ENCODE measurements at regions not wholly inside any gene's neighbourhood (a gene's known extent, or its start where the extent isn't known, plus 50 kb on each side); places are given as distances from the start of the nearest gene placed in this dataset.

DNA sequence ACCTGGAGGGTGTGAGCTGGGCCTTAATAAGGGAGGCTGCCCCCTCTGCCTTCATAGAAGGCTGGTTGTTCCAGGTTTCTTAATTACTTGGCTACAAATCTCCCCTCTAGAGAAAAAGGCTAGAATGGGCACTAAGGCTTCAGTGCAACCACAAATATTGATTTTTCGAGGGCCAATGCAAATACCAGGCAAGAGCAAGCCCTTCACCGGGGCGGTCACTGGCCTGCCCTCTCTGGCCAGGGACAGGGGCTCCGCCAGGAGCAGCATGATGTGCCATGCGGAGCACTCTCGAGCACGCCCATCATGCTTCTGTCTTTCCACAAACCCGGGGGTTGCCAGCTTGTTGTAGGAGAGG is 127.8 kb upstream of the SPACA7 start:
- H3K9me3 ChIP-seq: no peaks in the 10 kb centered on the region
- H3K27me3 Mint-ChIP-seq: peaks cover 5 to 16% of the 10 kb centered on the region in 2 donors

DNA sequence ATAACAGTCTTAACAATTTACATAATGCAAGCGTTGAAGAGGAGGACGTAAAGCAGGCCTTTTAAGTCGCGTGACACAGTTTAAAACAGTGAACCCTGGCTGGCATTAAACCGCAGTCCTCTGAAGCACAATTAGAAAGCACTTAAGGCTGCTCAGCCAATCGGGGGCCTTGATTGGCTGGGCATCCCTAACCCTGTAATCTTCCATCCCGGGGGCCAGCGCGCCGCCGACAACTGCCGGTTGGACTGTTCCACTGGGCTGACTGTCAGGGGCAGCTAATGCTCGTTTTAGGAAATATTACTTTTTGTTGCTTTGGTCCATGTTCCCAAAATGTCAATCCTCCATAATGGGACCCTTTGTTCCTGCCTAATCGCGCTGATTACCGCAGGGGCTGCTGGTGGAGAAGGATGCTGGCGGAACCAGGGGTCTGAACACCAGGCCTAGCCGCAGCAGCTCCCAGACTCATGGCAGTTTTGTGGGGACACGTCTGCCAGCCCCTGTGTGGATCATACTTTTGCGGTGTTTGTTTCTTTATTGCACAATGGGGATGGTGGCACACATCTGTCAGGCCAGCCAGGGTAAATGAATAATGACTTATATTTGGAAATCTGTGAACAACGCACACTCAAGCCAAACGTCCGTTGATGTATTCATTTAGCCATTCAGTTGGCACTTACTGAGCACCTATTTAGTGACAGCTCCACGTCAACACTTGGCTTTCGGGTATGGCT is 127.1 kb upstream of the SPACA7 start:
- Mint-ChIP-seq H3K27ac (no peak overlapping the region), H3K4me1 (no peaks in the 10 kb centered on the region), H3K4me3 (no peak overlapping the region), H3K27me3 (peaks cover 5 to 16% of the 10 kb centered on the region in 2 donors), H3K9me3 (no peaks in the 10 kb centered on the region), H3K36me3 (no peaks in the 10 kb centered on the region)
- Histone ChIP-seq H3K36me3 (ENCODE audit: control insufficient read depth in 2 of 2, extremely low read depth in 1 of 2, insufficient read depth in 1 of 2, low read length in 1 of 2) (no peaks in the 10 kb centered on the region), H3K27ac (ENCODE audit: low read length) (no peak overlapping the region), H3K27me3 (replicated peaks in 1 of 2; ENCODE audit: control insufficient read depth in 2 of 2, extremely low read depth in 1 of 2, insufficient read depth in 2 of 2, low read length in 1 of 2) (peaks cover 0 to 12% of the 10 kb centered on the region in 2 experiments), H3K4me1 (ENCODE audit: control insufficient read depth in 1 of 2, extremely low read depth in 1 of 2, insufficient read depth in 2 of 2, low read length in 2 of 2) (no peaks in the 10 kb centered on the region), H3K4me3 (ENCODE audit: control insufficient read depth in 1 of 2, extremely low read depth in 1 of 2, low read length in 1 of 2) (no peak overlapping the region), H3K9me3 (no peaks in the 10 kb centered on the region)
- WGBS (ENCODE audit: insufficient coverage): 91% methylated on average over 16 of the region's 25 CpGs
- ATAC-seq (replicated peaks in 1 of 4) (no peak), DNase-seq (no peak)
- ChIA-PET CTCF (no interaction called here), POLR2A (no interaction called here)

More for the DNA sequence above, 127.8 kb upstream of the SPACA7 start:
- WGBS (ENCODE audit: insufficient coverage): 67% methylated on average over 3 of the region's 8 CpGs
- Mint-ChIP-seq H3K4me3 (no peak overlapping the region), H3K27ac (no peak overlapping the region), H3K36me3 (no peaks in the 10 kb centered on the region), H3K4me1 (no peaks in the 10 kb centered on the region), H3K9me3 (no peaks in the 10 kb centered on the region)
- Histone ChIP-seq H3K27ac (ENCODE audit: low read length) (no peak overlapping the region), H3K4me1 (ENCODE audit: control insufficient read depth in 1 of 2, extremely low read depth in 1 of 2, insufficient read depth in 2 of 2, low read length in 2 of 2) (no peaks in the 10 kb centered on the region), H3K27me3 (replicated peaks in 1 of 2; ENCODE audit: control insufficient read depth in 2 of 2, extremely low read depth in 1 of 2, insufficient read depth in 2 of 2, low read length in 1 of 2) (peaks cover 0 to 12% of the 10 kb centered on the region in 2 experiments), H3K4me3 (ENCODE audit: control insufficient read depth in 1 of 2, extremely low read depth in 1 of 2, low read length in 1 of 2) (no peak overlapping the region), H3K36me3 (ENCODE audit: control insufficient read depth in 2 of 2, extremely low read depth in 1 of 2, insufficient read depth in 1 of 2, low read length in 1 of 2) (no peaks in the 10 kb centered on the region)
- POLR2A ChIA-PET: no interaction called here
- no peak for ATAC-seq (replicated peaks in 1 of 4)
- DNase-seq: no peak
- CTCF ChIA-PET: no interaction called here

DNA sequence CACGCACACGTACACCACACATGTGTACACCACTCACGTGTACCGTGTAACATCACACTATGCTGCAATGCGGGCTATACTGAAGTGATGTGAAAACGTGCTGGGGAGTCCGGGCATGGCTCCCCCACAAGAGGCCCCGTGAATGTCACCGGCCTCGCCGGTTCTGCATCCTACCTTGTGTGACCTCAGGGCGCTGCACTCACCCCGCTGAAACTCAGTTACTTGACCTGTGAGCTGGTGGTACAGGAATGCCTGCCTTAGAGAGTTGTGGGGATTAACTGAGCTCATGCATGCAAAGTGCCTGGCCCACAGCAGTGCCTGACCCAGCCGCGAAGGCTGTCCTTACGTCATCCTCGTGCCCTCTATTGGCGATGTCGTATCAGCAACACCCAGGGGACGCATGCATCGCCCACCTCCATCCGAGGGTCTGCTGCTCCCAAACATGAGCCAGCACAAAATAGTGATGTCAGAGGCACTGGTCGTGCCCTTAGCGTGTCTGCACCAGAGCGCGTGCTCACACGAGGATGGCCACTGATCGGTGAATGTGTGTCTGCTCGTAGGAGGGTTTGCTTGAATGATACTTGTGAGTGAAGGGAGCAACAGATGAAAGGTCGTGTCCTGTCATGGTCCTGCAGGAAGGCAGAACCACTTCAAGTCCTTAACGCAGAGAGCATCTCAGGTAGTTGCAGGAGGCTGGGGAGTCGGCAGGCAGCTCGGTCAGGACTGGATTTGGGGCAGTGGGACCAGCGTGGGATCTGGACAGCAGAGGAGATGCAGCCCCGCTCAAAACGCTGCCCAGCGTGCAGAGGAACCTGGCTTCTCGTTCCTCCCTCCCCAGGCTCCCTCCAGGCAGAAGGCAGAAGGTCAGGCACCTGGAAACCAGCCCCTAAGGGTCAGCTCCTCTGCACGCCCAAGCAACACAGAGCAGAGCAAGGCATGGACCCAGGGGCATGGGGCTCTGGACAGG is 126.2 kb upstream of the SPACA7 start:
- H3K27ac Mint-ChIP-seq: no peak overlapping the region
- Histone ChIP-seq H3K4me3 (ENCODE audit: control insufficient read depth in 1 of 2, extremely low read depth in 1 of 2, low read length in 1 of 2) (no peak overlapping the region), H3K4me1 (ENCODE audit: control insufficient read depth in 1 of 2, extremely low read depth in 1 of 2, insufficient read depth in 2 of 2, low read length in 2 of 2) (no peaks in the 10 kb centered on the region), H3K27me3 (replicated peaks in 1 of 2; ENCODE audit: control insufficient read depth in 2 of 2, extremely low read depth in 1 of 2, insufficient read depth in 2 of 2, low read length in 1 of 2) (peaks cover 0 to 9% of the 10 kb centered on the region in 2 experiments), H3K9me3 (no peaks in the 10 kb centered on the region), H3K36me3 (ENCODE audit: control insufficient read depth in 2 of 2, extremely low read depth in 1 of 2, insufficient read depth in 1 of 2, low read length in 1 of 2) (no peaks in the 10 kb centered on the region), H3K27ac (ENCODE audit: low read length) (no peak overlapping the region)
- POLR2A ChIA-PET: no interaction called here
- WGBS (ENCODE audit: insufficient coverage): 84% methylated on average over 38 of the region's 39 CpGs
- ATAC-seq (replicated peaks in 1 of 4): no peak
- no peaks in the 10 kb centered on the region for H3K9me3 Mint-ChIP-seq
- CTCF ChIA-PET: no interaction called here
- H3K4me1 Mint-ChIP-seq: no peaks in the 10 kb centered on the region
- H3K4me3 Mint-ChIP-seq: no peak overlapping the region
- no peak for DNase-seq
- no peaks in the 10 kb centered on the region for H3K36me3 Mint-ChIP-seq
- peaks cover 5 to 16% of the 10 kb centered on the region in 2 donors for H3K27me3 Mint-ChIP-seq

DNA sequence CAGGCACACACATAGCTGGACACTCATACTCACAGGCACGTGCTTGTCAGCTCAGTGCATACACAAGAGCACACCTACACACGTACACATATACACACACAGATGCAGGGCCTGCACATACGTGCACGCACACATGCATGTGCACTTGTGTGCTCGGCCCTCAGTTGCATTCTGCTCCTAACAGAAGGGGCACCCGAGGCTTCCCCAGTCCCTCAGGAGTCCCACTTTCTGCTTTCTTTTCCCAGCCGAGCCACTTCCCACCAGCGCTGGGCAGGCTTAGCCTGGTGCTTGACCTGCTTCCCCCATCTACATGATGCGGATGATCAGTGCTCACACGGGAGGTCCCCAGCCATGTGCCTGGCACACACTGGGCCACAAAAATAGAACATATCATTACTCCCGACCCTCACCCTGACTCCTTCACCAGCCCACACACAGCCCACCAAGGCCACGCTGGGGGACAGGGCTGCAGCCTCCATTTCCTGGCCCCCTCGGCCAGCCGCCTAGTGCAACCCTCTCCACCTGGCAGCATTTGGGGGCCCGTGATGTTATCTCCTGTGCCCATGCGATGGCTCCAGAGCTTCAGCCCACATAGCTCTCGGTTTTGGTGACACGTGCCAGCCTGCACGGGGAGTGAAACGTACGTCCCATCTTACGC is 125.2 kb upstream of the SPACA7 start:
- no peak overlapping the region for H3K27ac Mint-ChIP-seq
- WGBS (ENCODE audit: insufficient coverage): 84% methylated on average over 22 of the region's 22 CpGs
- Histone ChIP-seq H3K27me3 (replicated peaks in 1 of 2; ENCODE audit: control insufficient read depth in 2 of 2, extremely low read depth in 1 of 2, insufficient read depth in 2 of 2, low read length in 1 of 2) (peaks cover 0 to 12% of the 10 kb centered on the region in 2 experiments), H3K27ac (ENCODE audit: low read length) (no peak overlapping the region), H3K4me3 (ENCODE audit: control insufficient read depth in 1 of 2, extremely low read depth in 1 of 2, low read length in 1 of 2) (no peak overlapping the region), H3K36me3 (ENCODE audit: control insufficient read depth in 2 of 2, extremely low read depth in 1 of 2, insufficient read depth in 1 of 2, low read length in 1 of 2) (no peaks in the 10 kb centered on the region), H3K9me3 (no peaks in the 10 kb centered on the region), H3K4me1 (ENCODE audit: control insufficient read depth in 1 of 2, extremely low read depth in 1 of 2, insufficient read depth in 2 of 2, low read length in 2 of 2) (no peaks in the 10 kb centered on the region)
- ChIA-PET POLR2A (no interaction called here), CTCF (no interaction called here)
- no peak for ATAC-seq (replicated peaks in 1 of 4)
- no peaks in the 10 kb centered on the region for H3K9me3 Mint-ChIP-seq
- H3K27me3 Mint-ChIP-seq: peaks cover 5 to 18% of the 10 kb centered on the region in 2 donors
- no peak overlapping the region for H3K4me3 Mint-ChIP-seq
- H3K36me3 Mint-ChIP-seq: no peaks in the 10 kb centered on the region
- H3K4me1 Mint-ChIP-seq: no peaks in the 10 kb centered on the region
- no peak for DNase-seq

DNA sequence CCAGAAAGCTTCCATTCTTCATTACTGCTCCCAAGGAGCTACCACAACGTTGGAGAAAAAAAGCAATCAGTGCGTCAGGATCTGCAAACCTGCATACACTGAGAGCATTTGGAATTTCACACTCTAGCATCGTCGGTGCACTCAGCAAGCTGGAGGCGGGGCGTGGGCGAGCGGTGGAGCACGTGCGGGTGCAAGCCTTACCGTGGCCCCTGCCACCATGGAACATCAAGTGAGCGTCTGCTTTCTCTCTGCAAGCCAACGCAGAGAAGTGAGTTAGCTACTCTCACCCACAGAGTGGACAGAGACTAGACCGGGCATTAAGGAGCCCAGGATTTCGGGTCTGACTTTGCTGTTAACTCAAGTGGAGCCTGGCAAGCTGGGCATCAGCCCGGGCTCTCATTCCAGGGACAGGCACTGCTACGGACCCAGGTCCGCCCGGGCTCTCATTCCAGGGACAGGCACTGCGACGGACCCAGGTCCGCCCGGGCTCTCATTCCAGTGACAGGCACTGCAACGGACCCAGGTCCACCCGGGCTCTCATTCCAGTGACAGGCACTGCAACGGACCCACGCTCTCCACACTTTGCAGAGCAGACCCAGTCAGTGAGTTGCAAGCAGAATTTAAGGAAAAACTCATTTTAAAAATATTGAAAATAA is 124.1 kb upstream of the SPACA7 start:
- Histone ChIP-seq H3K36me3 (ENCODE audit: control insufficient read depth in 2 of 2, extremely low read depth in 1 of 2, insufficient read depth in 1 of 2, low read length in 1 of 2) (no peaks in the 10 kb centered on the region), H3K4me1 (ENCODE audit: control insufficient read depth in 1 of 2, extremely low read depth in 1 of 2, insufficient read depth in 2 of 2, low read length in 2 of 2) (no peaks in the 10 kb centered on the region), H3K27ac (ENCODE audit: low read length) (no peak overlapping the region), H3K9me3 (no peaks in the 10 kb centered on the region), H3K4me3 (ENCODE audit: control insufficient read depth in 1 of 2, extremely low read depth in 1 of 2, low read length in 1 of 2) (no peak overlapping the region), H3K27me3 (replicated peaks in 1 of 2; ENCODE audit: control insufficient read depth in 2 of 2, extremely low read depth in 1 of 2, insufficient read depth in 2 of 2, low read length in 1 of 2) (peaks cover 0 to 12% of the 10 kb centered on the region in 2 experiments)
- H3K4me3 Mint-ChIP-seq: no peak overlapping the region
- peaks cover 5 to 19% of the 10 kb centered on the region in 2 donors for H3K27me3 Mint-ChIP-seq
- no peaks in the 10 kb centered on the region for H3K36me3 Mint-ChIP-seq
- ATAC-seq (replicated peaks in 1 of 4): no peak
- ChIA-PET POLR2A (no interaction called here), CTCF (no interaction called here)
- 85% methylated on average over 23 of the region's 27 CpGs for WGBS (ENCODE audit: insufficient coverage)
- DNase-seq: no peak
- no peak overlapping the region for H3K27ac Mint-ChIP-seq
- H3K9me3 Mint-ChIP-seq: no peaks in the 10 kb centered on the region
- H3K4me1 Mint-ChIP-seq: no peaks in the 10 kb centered on the region
